Activated CD8-positive, alpha-beta memory T cell treated with anti-CD3 and anti-CD28 coated beads, Interleukin-2, amount 50 U/mL, for 48 hours (primary cell): ENCODE measurements at regions not wholly inside any gene's neighbourhood (a gene's known extent, or its start where the extent isn't known, plus 50 kb on each side); places are given as distances from the start of the nearest gene placed in this dataset.

ENCODE experiments used
- DNase-seq: peaks from one replicate; pipeline ENCODE4 v3.0.0-alpha.2; 2020

DNA sequence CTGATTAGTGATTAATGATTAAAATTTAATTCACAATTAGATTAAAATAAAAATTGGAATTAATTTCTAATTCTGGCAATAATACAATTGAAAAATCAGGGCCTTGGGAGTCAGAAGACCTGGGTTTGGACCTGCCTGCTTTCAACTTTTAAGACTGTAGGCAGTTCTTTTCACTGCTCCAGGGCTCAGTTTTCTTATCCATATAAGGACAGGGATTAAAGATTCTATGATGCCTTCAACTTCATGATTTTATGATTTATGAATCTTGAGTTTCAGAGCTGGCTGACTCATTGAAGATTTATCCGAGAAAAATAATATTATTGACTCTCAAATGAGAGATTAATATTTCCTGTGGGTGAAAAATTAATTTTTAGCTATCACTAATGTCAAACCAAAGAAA is 208.6 kb upstream of the ANKH start:
- DNase-seq: no peak

DNA sequence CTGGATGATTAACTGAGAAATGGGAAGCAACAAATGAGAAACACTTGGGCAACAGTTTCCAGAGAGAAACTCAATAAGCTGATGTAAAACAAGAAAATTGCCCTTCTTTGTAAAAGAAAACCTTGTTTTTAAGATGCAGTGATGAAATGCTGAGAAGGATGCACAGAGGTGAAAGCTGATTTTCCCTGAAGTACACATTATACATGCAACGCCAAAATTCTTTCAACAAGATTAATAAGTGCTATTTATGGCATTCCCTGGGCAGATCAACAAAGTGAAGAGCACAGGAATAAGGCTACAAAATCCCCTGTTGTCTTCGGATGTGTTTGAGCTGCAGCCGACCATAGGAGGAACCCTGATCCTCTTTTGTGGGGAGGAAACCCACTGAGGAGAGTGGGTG is 208.0 kb upstream of the ANKH start:
- no peak for DNase-seq

DNA sequence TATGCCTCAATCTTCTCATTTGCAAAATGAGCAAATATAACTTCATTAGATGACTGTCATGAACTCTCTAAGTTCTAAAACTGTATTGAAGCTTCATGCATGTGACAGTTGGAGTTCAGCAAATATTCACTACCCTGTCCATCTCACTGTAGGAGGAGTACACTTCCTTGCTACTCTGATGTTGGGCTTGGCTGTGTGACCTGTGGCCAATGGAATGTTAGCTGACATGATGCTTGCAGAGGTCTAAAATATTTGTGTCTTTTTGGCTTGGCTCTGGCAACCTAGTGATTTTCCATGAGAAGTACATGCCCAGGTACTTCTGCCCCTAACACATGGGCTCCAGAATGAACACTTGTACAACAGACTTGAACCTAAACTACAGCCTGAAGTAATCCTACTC is 203.1 kb upstream of the ANKH start:
- DNase-seq: no peak

DNA sequence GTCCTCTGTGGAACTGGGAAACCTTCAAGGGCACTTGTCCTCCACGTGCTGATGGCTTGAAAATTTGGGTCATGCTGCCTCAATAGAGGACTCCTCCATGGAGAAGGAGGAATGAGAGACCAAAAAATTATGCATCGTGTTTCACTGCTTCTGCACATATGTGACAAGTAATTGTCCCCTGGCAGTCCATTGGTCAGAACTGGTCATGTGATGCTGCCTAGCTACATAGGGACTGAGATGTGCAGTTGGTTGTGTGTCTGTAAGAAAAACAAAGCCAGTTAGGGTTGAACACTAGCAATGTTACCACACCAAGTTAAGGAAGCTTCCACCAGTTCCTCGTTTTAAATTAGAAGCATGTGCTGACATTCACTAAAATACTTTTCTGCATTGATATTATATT is 201.9 kb upstream of the ANKH start:
- no peak for DNase-seq

DNA sequence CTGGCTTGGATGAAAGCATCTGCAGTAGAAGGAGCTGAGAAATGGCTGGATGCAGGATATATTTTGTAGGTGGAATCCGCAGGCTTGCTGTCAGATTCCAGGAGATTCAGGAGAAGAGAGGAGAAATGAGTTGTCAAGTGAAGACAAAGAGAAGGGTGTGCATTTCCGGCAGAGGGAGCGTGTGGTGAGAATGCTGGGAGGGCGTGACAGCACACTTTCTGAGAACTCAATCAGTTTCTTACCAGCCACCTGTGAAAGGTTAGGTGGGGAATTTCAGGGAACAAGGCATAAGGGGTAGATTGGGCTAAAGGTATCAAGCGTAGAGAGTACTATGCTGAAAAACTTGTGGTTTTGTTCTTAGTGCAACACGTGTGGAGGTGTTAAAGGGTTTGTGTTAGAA is 199.3 kb upstream of the ANKH start:
- no peak for DNase-seq

DNA sequence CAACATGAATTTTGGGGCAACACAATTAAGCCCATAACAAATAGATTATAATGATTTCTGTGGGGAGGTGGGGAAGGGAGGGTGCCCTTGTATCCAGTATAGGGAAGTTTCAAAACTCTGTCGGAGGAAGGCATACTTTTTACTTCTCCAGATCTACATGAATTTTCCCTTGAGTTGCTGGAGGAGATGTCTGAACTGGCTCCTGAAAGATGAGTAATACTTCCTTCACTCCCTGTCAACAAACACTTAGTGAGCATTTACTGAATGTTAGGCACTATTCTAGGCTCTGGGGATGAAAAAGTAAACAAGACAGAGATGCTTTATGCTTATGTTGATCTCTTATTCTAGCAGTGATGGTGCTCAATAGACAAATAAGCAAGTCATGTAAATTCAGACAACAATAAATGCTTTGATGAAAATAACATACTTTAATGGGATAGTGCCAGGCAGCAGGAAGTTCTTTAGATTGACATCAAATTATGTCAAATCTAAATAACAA is 197.9 kb upstream of the ANKH start:
- no peak for DNase-seq

DNA sequence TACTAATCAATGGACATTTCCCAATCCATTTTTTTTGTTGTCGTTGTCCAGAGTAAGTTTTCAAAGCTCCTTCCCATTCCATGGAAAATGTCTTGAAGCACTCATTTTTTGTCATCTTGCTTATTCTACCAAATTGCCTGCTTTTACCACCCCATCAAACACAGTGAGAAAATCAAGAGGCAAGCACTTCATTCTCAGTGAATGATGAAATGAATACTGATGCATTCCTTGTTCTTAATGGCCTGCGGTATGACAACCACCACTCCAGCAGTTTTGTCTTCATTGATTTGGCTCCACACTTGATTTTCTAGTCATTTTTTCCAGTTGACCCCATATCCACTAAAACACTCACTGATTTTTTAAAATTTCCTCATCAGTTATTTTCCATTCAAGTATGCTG is 193.5 kb upstream of the ANKH start:
- DNase-seq: no peak

DNA sequence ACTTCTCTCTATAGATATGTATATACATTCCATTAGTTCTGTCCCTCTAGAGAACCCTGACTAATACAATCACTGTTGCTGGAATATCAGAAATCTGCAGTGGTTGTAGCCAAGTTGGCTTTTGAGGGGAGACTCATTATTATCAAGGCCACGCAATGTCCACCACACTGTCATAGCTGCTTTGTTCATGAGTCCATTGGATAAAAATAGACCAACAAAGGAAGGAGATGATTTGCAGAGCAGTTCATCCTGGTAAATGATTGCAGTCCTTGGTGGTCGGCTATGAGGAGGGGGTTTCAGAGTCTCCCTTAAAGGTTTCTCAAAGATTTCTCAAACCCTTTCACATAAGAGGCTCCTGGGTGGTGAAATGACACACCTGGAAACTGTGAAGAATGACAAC is 192.8 kb upstream of the ANKH start:
- no peak for DNase-seq

DNA sequence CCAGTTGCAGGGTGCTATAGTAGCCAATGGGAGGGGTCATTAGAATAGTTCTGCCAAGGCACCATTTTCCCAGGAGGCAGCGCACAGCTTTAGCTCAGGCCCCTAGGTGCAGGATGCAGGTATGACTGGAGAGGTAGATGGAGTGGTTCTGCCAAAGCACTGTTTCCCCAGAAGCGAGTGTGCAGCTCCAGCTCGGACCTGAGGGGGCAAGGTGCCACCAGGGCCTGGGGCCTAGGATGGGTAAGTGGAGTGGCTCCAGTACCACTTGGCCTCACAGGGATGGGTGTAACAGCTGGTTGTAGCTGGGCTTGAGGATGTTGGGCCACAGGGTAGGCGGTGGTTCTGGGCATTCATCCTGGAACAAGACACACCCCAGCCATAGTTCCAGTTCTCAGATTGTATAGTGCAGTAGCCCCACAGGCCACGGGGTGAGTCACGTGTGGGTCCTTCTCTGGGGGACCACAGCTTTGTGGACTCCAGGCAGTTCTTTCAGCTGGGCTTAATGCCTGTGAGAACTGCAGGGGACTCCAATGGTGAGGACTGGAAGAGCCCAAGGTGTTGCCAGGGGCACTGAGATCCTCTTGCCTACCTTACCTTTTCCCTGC is 185.5 kb upstream of the ANKH start:
- DNase-seq: no peak

DNA sequence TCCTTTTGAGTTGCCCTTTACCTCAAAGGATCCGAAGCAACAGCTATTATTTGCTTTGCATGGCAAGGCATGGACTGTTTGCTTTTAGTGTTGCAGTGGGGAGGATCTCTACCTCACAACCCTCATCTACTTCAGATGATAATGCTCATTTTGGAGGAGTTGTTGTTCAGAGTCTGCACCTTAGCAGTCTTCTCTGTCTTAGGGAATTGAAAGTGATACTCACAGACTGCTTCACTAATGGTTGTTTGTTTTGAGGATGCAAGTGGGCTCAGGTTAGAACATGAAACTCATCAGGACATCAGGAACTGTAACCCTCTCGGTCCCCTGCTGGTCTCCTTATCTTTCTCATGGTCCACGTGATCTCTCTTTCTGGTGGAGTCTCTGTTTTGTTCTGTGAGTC is 172.9 kb upstream of the ANKH start:
- DNase-seq: no peak

DNA sequence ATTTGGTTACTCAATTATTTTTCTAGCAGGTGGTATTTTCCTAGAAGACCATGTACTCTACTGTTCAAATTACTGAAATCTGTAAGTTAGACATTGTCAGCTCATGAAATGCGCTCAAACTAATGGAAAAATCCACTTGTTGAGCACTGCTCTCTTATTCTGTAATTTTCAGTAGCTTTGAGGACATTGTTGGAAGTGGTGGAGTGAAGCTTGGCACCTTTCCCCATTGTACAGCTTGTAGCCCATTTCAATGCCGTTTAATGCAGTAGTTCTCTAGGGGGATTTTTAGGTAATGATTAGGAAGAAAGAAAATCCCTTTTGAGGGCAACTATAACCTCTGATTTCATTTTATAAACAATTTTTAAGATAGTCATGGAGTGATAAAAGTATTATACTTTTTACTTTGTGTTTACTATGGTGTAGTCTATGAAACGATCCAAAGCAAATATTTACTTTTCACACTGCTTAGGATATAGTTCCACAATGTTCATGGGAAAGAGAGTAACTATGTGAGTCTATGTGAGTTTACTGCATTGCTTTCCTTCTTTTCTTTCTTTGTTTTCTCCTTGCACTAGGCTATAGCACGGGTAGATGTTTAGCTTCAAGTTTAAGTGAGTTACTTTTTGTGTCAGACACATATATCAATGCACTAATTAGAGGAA is 165.8 kb upstream of the ANKH start:
- DNase-seq: no peak

DNA sequence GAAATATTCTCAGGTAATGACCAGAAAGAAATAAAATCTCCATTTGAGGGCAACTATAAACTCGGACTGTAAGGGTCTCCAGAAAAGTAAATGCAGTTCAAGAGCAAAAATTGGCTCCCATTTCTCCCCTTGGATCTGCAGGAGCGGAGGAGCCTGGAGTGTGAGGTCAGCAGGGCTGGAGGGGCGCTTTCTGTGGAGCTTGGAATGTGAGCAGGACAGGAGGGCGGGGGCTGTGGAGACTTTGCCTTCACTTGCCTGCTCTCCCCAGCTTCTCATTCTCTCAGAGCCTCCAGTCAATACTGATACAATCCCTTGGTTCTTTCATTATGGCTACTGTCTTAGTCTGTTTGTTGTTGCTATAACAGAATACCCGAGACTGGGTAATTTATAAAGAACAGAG is 162.8 kb upstream of the ANKH start:
- DNase-seq: no peak

DNA sequence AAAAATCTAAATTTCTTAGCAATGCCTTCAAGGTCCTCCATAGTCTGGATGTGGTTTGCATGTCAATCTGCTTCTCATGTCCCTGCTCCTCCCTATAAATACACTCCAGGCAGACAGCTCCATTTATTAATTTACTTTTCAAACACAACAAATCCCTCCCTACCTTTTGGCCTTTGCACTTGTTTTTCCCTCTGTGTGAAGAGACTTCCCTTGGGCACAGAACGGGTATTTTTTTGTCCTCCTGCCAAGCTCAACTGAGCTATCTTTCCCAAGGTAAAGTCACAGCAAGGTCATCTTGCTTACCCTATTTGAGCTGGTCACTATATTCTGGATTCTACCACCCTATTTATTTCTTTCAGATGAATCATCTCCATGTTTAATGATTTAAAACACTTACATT is 159.6 kb upstream of the ANKH start:
- no peak for DNase-seq

DNA sequence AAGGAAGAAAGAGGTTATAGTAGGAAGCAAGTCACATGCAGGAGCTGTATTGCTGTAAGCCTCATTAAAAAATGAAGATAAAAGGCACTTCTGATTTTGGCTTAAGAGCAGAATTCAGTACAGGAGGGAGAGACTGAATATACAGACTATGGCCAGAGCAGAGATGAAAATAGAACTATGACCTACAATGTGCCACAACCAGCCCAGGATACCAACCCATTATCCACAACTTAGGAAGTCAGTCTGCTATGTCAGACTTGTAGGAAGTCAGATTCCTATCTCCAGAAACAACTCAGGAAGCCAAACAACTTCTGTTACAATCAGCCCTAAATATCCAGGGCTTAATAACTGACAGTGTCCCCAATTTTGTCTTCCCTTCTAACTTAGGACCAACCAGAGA is 156.2 kb upstream of the ANKH start:
- no peak for DNase-seq

DNA sequence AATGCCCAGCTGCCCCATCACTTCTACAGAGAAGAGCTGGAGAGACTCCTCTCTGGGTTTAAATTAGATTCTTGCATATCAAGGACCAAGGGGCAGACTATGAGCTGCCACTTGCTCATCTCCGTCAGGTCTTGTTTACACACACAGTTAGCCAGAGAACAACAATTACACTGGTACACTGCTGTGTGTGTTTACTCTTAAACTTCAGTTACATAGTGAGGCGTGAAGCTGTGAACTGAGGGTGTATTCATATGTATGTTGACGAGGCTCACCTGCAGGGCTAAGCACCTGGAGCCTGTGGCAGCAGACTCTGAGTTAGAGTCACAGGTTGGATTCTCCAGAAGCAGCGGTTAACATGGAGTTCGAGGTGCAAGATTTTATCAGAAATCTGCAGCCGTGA is 155.4 kb upstream of the ANKH start:
- no peak for DNase-seq

DNA sequence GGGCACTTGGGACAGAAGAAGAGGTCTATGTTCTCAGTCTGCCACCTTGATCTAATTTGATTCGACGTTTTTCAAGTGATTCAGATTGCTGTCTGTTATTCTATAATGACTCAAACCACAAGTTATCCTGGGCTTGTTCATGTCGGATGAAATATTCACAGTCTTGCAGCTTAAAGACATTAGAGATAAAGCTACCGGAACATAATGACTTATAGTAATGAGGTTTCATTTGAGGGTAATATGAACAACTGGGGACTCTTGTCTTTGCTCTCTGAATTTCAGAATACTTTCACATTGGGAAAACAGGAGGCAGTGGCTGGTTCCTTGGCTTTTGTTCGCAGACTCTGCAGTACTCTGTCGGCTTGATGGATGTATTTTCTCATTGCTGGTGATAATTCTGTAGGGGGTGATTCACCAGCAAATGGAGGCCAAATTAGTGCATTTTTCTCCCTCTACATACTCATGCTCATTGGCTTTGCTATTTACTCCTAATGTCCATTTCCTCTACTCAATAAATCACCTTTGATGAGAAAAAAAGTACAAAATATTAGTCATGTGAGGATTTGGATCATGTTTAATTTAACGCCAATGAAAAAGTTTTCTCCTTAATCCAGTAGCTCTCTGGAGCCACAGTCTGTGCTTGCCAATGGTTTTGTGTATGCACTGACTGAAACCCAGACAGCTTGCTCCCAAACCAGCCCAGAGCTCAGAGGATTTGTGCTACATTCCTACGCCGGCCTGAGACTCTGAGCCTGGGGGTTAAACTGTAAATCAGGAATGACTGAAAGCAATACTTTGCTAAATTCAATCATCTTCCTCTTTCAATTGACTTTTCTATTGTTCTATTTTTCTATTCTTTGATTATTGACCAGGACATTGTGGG is 154.7 kb upstream of the ANKH start:
- DNase-seq: no peak

DNA sequence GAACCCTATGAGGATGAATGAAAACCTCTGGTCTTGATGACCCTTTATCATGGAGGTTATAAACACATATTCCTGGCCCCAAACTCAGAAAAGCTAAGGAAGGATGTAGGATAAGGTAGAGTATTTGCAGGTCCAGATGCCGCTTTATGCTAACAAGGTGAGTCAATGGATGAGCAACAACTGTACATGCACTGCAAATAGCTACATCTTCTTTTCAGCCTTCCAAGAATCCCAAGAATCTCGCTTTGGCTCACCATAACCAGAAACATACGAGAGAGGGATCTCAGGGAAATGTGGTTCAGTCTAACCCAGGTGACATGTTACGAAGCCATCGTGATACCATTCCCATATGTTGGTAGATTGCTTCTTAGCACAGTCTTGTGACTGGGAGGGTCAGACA is 152.3 kb upstream of the ANKH start:
- no peak for DNase-seq

DNA sequence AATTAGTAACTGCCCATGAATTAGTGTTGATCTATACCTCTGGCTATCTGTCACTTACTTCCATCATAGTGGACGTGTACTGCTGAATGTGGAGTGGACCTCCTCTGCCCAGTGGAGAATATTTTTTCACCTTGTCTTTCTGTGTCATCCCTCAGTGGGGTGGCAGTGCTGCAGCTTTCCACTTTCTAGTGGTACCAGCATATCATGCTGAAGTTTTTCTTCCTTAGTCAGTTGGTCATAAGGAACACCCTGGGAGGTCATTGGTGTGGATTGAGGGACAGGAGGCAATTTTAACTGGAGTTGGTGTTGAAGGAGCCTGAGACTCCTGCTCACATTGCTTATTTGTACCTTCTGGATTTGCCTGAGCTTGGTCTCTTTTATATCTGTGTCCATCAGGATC is 151.7 kb upstream of the ANKH start:
- no peak for DNase-seq

DNA sequence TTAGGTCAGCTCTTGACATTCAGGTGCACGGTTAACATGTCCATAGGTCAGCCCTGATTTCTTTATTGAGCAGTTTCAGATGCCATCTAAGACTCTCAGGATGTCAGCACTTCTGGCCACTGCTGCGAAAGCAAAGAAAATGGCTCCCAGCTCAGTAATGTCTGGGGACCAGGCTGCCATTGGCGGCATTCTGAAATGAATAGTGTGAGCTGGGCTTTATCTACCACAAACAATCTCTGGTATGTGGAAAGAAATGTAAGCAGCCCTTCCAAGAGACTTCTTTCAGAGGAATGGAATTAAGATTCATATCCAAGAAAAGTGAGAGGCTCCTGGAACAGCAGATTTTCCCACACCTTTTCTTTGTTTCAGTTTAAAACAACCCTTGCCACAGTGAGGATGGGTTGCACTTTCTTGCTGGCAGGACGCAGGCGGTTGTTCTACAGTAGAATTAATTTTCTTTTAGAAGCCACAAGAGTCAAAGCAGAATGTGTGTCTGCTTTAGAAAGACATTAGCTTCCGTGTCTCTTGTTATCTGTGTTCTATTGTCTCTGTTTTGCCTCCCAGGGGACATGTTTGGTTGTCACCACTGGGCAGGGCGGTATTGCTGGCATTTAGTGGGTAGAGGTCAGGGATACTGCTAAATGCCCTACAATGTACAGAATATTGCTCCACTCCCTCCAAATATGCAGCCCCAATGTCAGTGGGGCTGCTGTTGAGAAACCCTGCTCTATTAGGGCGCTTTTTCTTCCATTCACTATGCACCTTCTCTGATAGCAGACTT is 149.9 kb upstream of the ANKH start:
- DNase-seq: no peak

DNA sequence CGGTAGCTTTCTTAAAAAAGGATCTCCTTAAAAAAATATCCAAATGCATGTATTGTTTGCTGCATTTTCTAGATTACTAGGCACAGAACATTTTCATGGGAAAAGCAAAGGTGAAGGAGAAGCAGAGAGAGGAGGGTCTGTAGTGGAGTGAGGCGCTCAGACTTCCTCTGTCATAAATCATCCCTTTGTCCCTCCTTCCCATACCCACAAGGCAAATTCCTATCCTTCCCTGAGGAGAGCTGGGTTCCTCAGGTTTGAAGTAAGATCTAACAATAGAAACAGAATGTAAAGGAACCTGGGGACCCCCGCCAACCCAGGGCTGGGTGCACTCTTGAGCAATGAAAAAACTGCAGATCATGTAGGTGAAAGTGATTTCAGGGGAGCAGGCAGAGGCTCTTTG is 149.2 kb upstream of the ANKH start:
- no peak for DNase-seq

DNA sequence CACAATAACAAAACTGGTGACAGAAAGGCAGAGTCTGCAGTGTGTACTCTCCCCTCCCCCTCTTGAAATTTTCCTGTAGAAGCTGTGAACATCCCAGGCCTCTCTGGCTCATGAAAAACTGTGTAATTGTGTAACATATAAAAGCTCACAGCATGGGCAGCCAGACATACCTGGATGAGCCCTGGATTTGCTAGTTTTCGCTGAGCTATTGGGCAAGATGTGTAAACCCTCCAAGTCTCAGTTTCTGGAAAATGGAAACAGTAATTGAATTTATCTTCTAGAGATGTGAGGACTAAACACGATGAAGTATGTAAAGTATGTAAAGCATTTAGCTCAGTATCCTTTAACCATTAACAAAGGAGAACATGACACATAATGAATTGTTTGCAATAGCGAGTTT is 143.2 kb upstream of the ANKH start:
- no peak for DNase-seq

DNA sequence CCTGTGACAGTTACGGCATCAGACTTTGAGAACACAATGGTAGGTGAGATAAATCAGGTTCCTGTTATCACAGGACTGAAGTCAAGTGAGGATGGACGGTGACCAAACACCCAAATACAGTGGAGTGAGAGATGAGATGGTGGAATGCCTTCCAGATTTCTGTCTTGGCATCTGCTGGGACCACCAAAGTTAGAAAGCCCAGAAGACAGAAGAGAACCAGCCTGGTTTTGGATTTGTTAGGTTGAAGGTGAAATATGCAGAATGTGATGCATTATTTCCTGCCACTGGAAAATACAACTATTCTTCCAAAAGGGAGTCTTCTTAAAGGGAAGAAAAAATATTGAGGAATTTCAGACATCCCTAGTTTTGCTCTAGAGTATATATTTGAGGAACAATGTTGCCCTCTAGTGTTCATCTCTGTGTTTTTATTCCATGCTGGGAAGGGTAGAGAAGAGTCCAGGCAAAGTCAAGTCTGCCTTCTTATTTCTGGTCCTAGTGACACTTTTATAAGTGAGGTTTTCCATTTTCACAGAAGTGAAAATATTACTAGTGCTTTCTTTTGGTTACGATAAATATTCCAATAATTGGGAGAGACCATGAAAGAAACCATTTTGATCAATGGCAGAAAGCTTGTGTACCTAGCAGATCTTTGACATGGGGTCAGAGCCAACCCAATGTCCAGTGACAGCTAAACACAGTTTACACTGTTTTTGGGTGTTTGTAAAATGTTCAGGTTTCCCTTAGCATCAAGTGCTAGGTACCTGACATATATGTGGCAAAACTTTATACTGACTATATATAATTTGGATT is 142.3 kb upstream of the ANKH start:
- DNase-seq: no peak

DNA sequence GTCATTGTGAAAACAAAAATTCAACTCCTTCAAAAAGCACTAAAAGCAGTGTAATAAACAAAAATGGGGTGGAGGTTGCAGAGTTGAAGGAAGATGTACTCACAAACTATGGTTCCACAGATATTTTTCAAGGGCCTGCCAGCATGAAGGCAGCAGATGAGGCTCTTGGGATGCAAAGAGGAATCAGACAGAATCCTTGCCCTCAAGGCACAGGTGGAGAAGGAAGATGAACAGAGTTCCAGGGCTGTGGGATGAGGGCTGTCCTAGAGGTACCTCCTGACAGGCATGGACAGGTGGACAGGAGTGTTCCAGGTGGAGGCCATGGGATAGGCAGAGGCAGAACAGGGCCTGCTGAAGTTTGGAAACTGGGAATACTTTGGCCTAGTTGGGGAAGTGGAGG is 140.5 kb upstream of the ANKH start:
- DNase-seq: no peak
